SK-N-SH (cell line): ENCODE measurements at regions not wholly inside any gene's neighbourhood (a gene's known extent, or its start where the extent isn't known, plus 50 kb on each side); places are given as distances from the start of the nearest gene placed in this dataset.
"Not testable (repeated sequence)": the region's sequence is repeated elsewhere in the genome, so short reads cannot be mapped to it uniquely, and the experiment has no call there.

ENCODE experiments used
- CTCF ChIA-PET: fragments of 300-600, 350-600 bp; formaldehyde crosslinking; extraction: SDS; loops from one replicate; lab custom pipeline; 2021; lab: Yijun Ruan, JAX
- POLR2A ChIA-PET: fragments of 350-600 bp; sonication (Branson Sonifier 250); formaldehyde crosslinking; extraction: SDS; loops from one replicate; lab custom pipeline; 2020; ENCODE audit warnings: antibody characterized with exemption, inconsistent platforms; lab: Yijun Ruan, JAX
- DNase-seq: peaks from one replicate; pipeline ENCODE4 v3.0.0; 2012
- H2AFZ ChIP-seq: fragments of 200-600 bp; sonication (generic); 2 replicates; pipeline ENCODE4 v1.8.1; 2016; ENCODE audit warnings: antibody characterized with exemption, mild to moderate bottlenecking, low read depth
- H3F3A ChIP-seq: fragments of 200-600 bp; sonication (generic); replicated peaks from 2 replicates; pipeline ENCODE3; 2016; ENCODE audit warnings: antibody characterized with exemption, mild to moderate bottlenecking; ENCODE audit not compliant: insufficient read depth
- H3K27ac ChIP-seq, 2 experiments: fragments of 200-500 bp in 1 of 2; fragments of 200-600 bp in 1 of 2; sonication (Bioruptor generic) in 1 of 2; sonication (generic), shearing (Covaris generic) in 1 of 2; 2 replicates each; pipeline versions ENCODE4 v1.5.1 to v1.6.1; 2014 to 2016; ENCODE audit warnings: low read depth in 2 of 2, inconsistent platforms in 1 of 2, low read length in 1 of 2, mild to moderate bottlenecking in 1 of 2, mixed read lengths in 1 of 2
- H3K27me3 ChIP-seq: fragments of 200-600 bp; sonication (generic), shearing (Covaris generic); 2 replicates; pipeline ENCODE4 v1.6.1; 2016; ENCODE audit warnings: mixed run types; ENCODE audit not compliant: insufficient read depth
- H3K36me3 ChIP-seq, 2 experiments: fragments of 200-500 bp in 1 of 2; fragments of 200-600 bp in 1 of 2; sonication (Bioruptor generic) in 1 of 2; sonication (generic) in 1 of 2; replicated peaks in 1 of 2; 2 replicates each; pipeline versions ENCODE3 to v1.5.1; 2014 to 2016; ENCODE audit warnings: low read length in 1 of 2, mild to moderate bottlenecking in 1 of 2; ENCODE audit not compliant: insufficient read depth in 2 of 2, control insufficient read depth in 1 of 2
- H3K4me1 ChIP-seq, 2 experiments: fragments of 200-500 bp in 1 of 2; fragments of 200-600 bp in 1 of 2; sonication (Bioruptor generic) in 1 of 2; sonication (generic), shearing (Covaris generic) in 1 of 2; 2 replicates each; pipeline versions ENCODE4 v1.5.1 to v1.6.1; 2014 to 2016; ENCODE audit warnings: low read depth in 1 of 2, low read length in 1 of 2, mixed run types in 1 of 2; ENCODE audit not compliant: insufficient read depth in 2 of 2, control insufficient read depth in 1 of 2
- H3K4me2 ChIP-seq: fragments of 200-600 bp; sonication (generic), shearing (Covaris generic); 2 replicates; pipeline ENCODE4 v1.6.1; 2017; ENCODE audit warnings: mixed run types
- H3K4me3 ChIP-seq, 2 experiments: fragments of 200-500 bp in 1 of 2; fragments of 200-600 bp in 1 of 2; sonication (Bioruptor generic) in 1 of 2; sonication (generic), shearing (Covaris generic) in 1 of 2; 2 replicates each; pipeline versions ENCODE4 v1.5.1 to v1.8.1; 2014 to 2016; ENCODE audit warnings: low read depth in 2 of 2, inconsistent platforms in 1 of 2, low read length in 1 of 2, mild to moderate bottlenecking in 1 of 2, mixed read lengths in 1 of 2, moderate library complexity in 1 of 2
- H3K79me2 ChIP-seq: fragments of 200-600 bp; sonication (generic); 2 replicates; pipeline ENCODE4 v1.8.1; 2017; ENCODE audit warnings: mild to moderate bottlenecking; ENCODE audit not compliant: insufficient read depth
- H3K9ac ChIP-seq: fragments of 200-600 bp; sonication (generic); 2 replicates; pipeline ENCODE4 v1.6.1; 2017; ENCODE audit warnings: mixed run types
- H3K9me2 ChIP-seq: fragments of 200-600 bp; sonication (generic); 2 replicates; pipeline ENCODE4 v1.6.1; 2017; ENCODE audit warnings: mixed run types
- H3K9me3 ChIP-seq: fragments of 200-600 bp; sonication (generic); 2 replicates; pipeline ENCODE4 v1.6.1; 2017; ENCODE audit warnings: mixed run types, mild to moderate bottlenecking, moderate library complexity
- H4K20me1 ChIP-seq: fragments of 200-600 bp; sonication (generic); 2 replicates; pipeline ENCODE4 v1.6.1; 2017; ENCODE audit warnings: mild to moderate bottlenecking, mixed run types; ENCODE audit not compliant: insufficient read depth
- CHD2 ChIP-seq: fragments of 150-350 bp; IDR thresholded peaks from 2 replicates; pipeline ENCODE4 v1.6.1; 2018; ENCODE audit warnings: low read length; ENCODE audit not compliant: partially characterized antibody
- MXI1 ChIP-seq: IDR thresholded peaks from 2 replicates; pipeline ENCODE4 v1.6.1; 2012; ENCODE audit warnings: mild to moderate bottlenecking, low read depth, low read length, improper control_type of control experiment
- PBX3 ChIP-seq: IDR thresholded peaks from 2 replicates; pipeline ENCODE4; 2012
- RAD21 ChIP-seq: IDR thresholded peaks from 2 replicates; pipeline ENCODE4 v1.6.1; 2012; ENCODE audit warnings: mild to moderate bottlenecking, low read length
- TCF12 ChIP-seq: IDR thresholded peaks from 2 replicates; pipeline ENCODE4 v1.4.0; 2012
- USF2 ChIP-seq: fragments of 150-350 bp; IDR thresholded peaks from 2 replicates; pipeline ENCODE4 v1.6.1; 2017; ENCODE audit warnings: antibody characterized with exemption, low read length, low read depth, borderline replicate concordance
- WGBS: methylation state at CpG from one replicate; pipeline ENCODE4 v1.1.6; 2017; ENCODE audit warnings: low lambda C conversion rate; 5-methylcytosine and 5-hydroxymethylcytosine counted together

- TF ChIP-seq CHD2, result no peak
- TF ChIP-seq MXI1, result no peak
- no peak for TF ChIP-seq RAD21
- TF ChIP-seq, all 33 proteins: peak for 0
- no peaks in the 10 kb centered on the region for H4K20me1 ChIP-seq
- H2AFZ ChIP-seq, result no peak overlapping the region
- H3K36me3 ChIP-seq, result no peaks in the 10 kb centered on the region
- H3F3A ChIP-seq, result peaks cover 12% of the 10 kb centered on the region
- ChIA-PET POLR2A (no interaction called here), CTCF (no interaction called here)
- no peak overlapping the region for H3K9ac ChIP-seq
- H3K27me3 ChIP-seq, result no peaks in the 10 kb centered on the region
- H3K79me2 ChIP-seq, result no peaks in the 10 kb centered on the region
- no peaks in the 10 kb centered on the region for H3K9me3 ChIP-seq
- no peaks in the 10 kb centered on the region for H3K9me2 ChIP-seq
- H3K4me2 ChIP-seq, result no peak overlapping the region
- H3K4me3 ChIP-seq, result no peak overlapping the region
- DNase-seq, result no peak
- H3K27ac ChIP-seq, result no peak overlapping the region
- peaks cover 0 to 6% of the 10 kb centered on the region in 2 experiments; a peak in 2 of 4 replicates for H3K4me1 ChIP-seq
These were observed 453.9 kb upstream of the MGAT4C start for GRCh38 chr12:86710109-86710508.

- H3K27ac ChIP-seq, H3K4me1 ChIP-seq, H3K4me3 ChIP-seq, H4K20me1 ChIP-seq, H3K36me3 ChIP-seq, DNase-seq, H3K79me2 ChIP-seq, H3K27me3 ChIP-seq, H3K9me3 ChIP-seq, H3K4me2 ChIP-seq, CTCF ChIA-PET, H3K9me2 ChIP-seq, H3K9ac ChIP-seq, H2AFZ ChIP-seq, POLR2A ChIA-PET: not testable (repeated sequence)
- peaks cover 12% of the 10 kb centered on the region for H3F3A ChIP-seq
- WGBS, result 49% methylated on average over 3 of the region's 3 CpGs
These were observed 452.8 kb upstream of the MGAT4C start for GRCh38 chr12:86709017-86709416.

GRCh38 chr12:86698641-86698980 is 442.4 kb upstream of the MGAT4C start:
- no peak overlapping the region for H3K27ac ChIP-seq
- TF ChIP-seq PBX3 (peak; percentile 66), TCF12 (peak; percentile 21; the same call in 1 of the 2 replicates), USF2 (no peak)
- no peak for DNase-seq
- ChIA-PET CTCF (no interaction called here), POLR2A (no interaction called here)
- no peak overlapping the region for H2AFZ ChIP-seq
- no peaks in the 10 kb centered on the region for H3K27me3 ChIP-seq
- H3K4me3 ChIP-seq, result no peak overlapping the region
- 58% methylated on average over 2 of the region's 2 CpGs for WGBS
- no peak overlapping the region for H3K4me2 ChIP-seq
- no peaks in the 10 kb centered on the region for H3K36me3 ChIP-seq
- no peaks in the 10 kb centered on the region; the same call in 1 of the 2 replicates for H3K9me2 ChIP-seq
- H3K9ac ChIP-seq, result no peak overlapping the region
- no peaks in the 10 kb centered on the region for H3K79me2 ChIP-seq
- no peaks in the 10 kb centered on the region for H4K20me1 ChIP-seq
- no peaks in the 10 kb centered on the region; a peak in 1 of 4 replicates for H3K4me1 ChIP-seq
- peaks cover 4% of the 10 kb centered on the region for H3F3A ChIP-seq
- H3K9me3 ChIP-seq, result no peaks in the 10 kb centered on the region
